Chondrocyte (in vitro differentiated cells): ENCODE measurements at regions not wholly inside any gene's neighbourhood (a gene's known extent, or its start where the extent isn't known, plus 50 kb on each side); places are given as distances from the start of the nearest gene placed in this dataset.

ENCODE experiments used
- DNase-seq: peaks from one replicate; pipeline ENCODE4 v3.0.0; 2021; ENCODE audit warnings: mixed read lengths, low spot score
- H3K27ac Mint-ChIP-seq: one replicate; pipeline ENCODE4 v1.8.0; 2021; ENCODE audit warnings: mild to moderate bottlenecking, moderate library complexity, mixed read lengths; ENCODE audit not compliant: unreplicated experiment
- H3K27me3 Mint-ChIP-seq: 2 replicates; pipeline ENCODE4 v1.8.0; 2021; ENCODE audit warnings: low read depth, mixed read lengths
- H3K36me3 Mint-ChIP-seq: 2 replicates; pipeline ENCODE4 v1.8.0; 2021; ENCODE audit warnings: low read depth, mixed read lengths
- H3K4me1 Mint-ChIP-seq: 2 replicates; pipeline ENCODE4 v1.8.0; 2021; ENCODE audit warnings: low read depth, mild to moderate bottlenecking, mixed read lengths
- H3K4me3 Mint-ChIP-seq: one replicate; pipeline ENCODE4 v1.8.0; 2021; ENCODE audit warnings: mild to moderate bottlenecking, moderate library complexity, mixed read lengths; ENCODE audit not compliant: unreplicated experiment
- H3K9me3 Mint-ChIP-seq: 2 replicates; pipeline ENCODE4 v1.8.0; 2021; ENCODE audit warnings: low read depth, mixed read lengths
- TF ChIP-seq, protein P1 (sequence below): fragments of 200-600 bp; sonication (generic); IDR thresholded peaks from 2 replicates; pipeline ENCODE4 v1.5.0; 2021; ENCODE audit warnings: antibody characterized with exemption, mild to moderate bottlenecking, moderate library complexity

- Mint-ChIP-seq H3K4me1 (peaks cover 75% of the 10 kb centered on the region), H3K9me3 (peaks cover 15% of the 10 kb centered on the region), H3K27ac (peak overlapping the region; percentile 95), H3K36me3 (peaks cover 11% of the 10 kb centered on the region), H3K27me3 (no peaks in the 10 kb centered on the region), H3K4me3 (no peak overlapping the region)
- DNase-seq, result peak; percentile 94
- TF ChIP-seq, protein P1, sequence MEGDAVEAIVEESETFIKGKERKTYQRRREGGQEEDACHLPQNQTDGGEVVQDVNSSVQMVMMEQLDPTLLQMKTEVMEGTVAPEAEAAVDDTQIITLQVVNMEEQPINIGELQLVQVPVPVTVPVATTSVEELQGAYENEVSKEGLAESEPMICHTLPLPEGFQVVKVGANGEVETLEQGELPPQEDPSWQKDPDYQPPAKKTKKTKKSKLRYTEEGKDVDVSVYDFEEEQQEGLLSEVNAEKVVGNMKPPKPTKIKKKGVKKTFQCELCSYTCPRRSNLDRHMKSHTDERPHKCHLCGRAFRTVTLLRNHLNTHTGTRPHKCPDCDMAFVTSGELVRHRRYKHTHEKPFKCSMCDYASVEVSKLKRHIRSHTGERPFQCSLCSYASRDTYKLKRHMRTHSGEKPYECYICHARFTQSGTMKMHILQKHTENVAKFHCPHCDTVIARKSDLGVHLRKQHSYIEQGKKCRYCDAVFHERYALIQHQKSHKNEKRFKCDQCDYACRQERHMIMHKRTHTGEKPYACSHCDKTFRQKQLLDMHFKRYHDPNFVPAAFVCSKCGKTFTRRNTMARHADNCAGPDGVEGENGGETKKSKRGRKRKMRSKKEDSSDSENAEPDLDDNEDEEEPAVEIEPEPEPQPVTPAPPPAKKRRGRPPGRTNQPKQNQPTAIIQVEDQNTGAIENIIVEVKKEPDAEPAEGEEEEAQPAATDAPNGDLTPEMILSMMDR, result no peak
These were observed 180.3 kb downstream of the THBS2 start for GRCh38 chr6:169073311-169073710.

DNA sequence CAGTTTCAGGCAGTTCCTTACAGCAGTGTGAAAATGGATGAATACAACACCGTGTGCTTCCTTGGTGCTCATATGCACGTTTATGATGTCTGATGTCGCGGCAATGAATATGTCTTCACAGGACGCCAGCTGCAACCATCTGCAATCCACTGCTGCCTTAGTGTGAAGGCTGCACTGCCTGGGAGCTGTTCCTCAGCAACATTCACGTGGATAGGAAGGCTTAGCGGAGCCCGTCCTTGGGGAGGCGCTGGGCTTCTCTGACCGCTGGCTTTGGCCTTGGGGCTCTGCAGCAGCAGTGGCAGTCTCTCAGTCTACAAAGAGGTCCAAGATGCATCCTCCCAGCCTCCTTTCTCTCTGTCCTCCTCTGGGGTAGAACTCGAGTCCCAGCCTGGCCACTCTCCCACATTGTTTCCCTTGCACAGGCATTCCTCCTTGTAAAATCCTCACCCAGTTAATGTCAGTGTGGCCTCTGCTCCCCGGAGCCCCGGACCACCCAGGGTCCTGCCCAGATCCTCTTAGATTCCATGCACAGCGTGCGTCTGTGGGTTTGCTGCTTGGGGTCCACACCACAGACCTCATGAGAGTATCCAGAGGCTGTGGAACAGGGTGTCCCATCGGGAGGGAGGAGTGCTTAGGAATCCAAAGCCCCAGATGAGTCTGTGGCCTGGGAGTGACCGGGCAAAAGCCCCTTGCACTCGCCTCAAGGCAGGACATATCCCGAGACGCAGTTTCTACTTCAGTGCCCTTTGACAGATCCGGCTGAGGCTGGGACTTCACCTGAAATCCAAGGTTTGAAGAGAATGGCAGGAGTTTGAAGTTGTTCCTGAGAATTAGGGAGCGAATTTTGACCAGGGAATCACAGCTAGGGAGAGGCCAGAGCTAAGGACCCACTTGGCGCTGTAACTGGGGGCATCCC lies 181.3 kb downstream of the THBS2 start:
- Mint-ChIP-seq H3K9me3 (peaks cover 18% of the 10 kb centered on the region), H3K4me1 (peaks cover 75% of the 10 kb centered on the region), H3K27me3 (no peaks in the 10 kb centered on the region), H3K36me3 (peaks cover 12% of the 10 kb centered on the region), H3K27ac (peak overlapping the region; percentile 95), H3K4me3 (no peak overlapping the region)
- TF ChIP-seq, protein P1, result no peak
- DNase-seq, result no peak

GRCh38 chr6:169071394-169071793 lies 182.3 kb downstream of the THBS2 start:
- Mint-ChIP-seq H3K9me3 (peaks cover 17% of the 10 kb centered on the region), H3K4me1 (peaks cover 81% of the 10 kb centered on the region), H3K4me3 (no peak overlapping the region), H3K27me3 (no peaks in the 10 kb centered on the region), H3K36me3 (peaks cover 10% of the 10 kb centered on the region), H3K27ac (peak overlapping the region; percentile 95)
- TF ChIP-seq, protein P1, result no peak
- no peak for DNase-seq

DNA sequence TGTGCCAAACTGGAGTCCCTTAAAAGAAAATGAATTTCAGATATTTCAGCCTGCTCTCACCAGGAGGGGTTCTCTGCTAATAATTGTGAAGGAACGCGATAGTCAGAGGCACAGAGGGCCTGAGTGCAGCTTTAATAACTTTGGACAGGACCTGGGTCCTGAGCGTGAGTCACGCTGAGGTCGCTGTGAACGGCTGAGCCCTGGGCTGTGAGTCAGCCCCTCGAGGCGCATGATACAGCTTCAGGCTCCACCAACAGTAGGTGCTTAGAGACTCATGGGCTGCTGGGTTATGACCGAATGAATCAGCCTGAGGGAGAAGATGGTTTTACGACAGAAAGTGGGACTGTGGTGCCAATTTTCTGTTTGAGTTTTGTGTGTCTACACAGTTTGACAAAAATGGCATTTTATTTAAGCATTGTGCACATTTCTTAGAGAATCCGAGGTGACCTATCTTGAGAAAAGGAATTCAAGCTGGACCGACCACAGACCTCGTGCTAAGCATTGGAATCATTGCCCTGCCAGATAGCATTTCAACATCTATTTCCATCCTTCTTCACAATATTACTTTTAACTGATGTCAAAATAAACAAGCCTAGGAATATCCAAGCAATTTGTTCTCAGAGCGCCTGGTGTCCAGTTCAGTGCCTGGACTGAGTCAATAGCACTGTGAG lies 183.0 kb downstream of the THBS2 start:
- H3K27me3 Mint-ChIP-seq, result no peaks in the 10 kb centered on the region
- H3K9me3 Mint-ChIP-seq, result peaks cover 16% of the 10 kb centered on the region
- H3K36me3 Mint-ChIP-seq, result peaks cover 10% of the 10 kb centered on the region
- TF ChIP-seq, protein P1, result peak; percentile 69
- H3K4me3 Mint-ChIP-seq, result no peak overlapping the region
- DNase-seq, result peak; percentile 96
- H3K4me1 Mint-ChIP-seq, result peaks cover 75% of the 10 kb centered on the region
- peak overlapping the region; percentile 95 for H3K27ac Mint-ChIP-seq

- Mint-ChIP-seq H3K9me3 (peaks cover 20% of the 10 kb centered on the region), H3K36me3 (peaks cover 6% of the 10 kb centered on the region), H3K27me3 (no peaks in the 10 kb centered on the region), H3K4me1 (peaks cover 65% of the 10 kb centered on the region), H3K4me3 (no peak overlapping the region), H3K27ac (peak overlapping the region; percentile 95)
- DNase-seq, result no peak
- TF ChIP-seq, protein P1, result no peak
These were observed 184.3 kb downstream of the THBS2 start for GRCh38 chr6:169069356-169069755.
